ENCODE measurements at regions not wholly inside any gene's neighbourhood (a gene's known extent, or its start where the extent isn't known, plus 50 kb on each side); places are given as distances from the start of the nearest gene placed in this dataset.

GRCh38 chr15:35698966-35699575, 153.1 kb upstream of the DPH6 start:
- TF ChIP-seq CTCF (IDR thresholded peaks at IDR 0.05) (no peak), POLR2A (IDR thresholded peaks at IDR 0.05) (no peak)

All from prostate gland (tissue), 2 donors.